ENCODE measurements at regions not wholly inside any gene's neighbourhood (a gene's known extent, or its start where the extent isn't known, plus 50 kb on each side); places are given as distances from the start of the nearest gene placed in this dataset.

DNA sequence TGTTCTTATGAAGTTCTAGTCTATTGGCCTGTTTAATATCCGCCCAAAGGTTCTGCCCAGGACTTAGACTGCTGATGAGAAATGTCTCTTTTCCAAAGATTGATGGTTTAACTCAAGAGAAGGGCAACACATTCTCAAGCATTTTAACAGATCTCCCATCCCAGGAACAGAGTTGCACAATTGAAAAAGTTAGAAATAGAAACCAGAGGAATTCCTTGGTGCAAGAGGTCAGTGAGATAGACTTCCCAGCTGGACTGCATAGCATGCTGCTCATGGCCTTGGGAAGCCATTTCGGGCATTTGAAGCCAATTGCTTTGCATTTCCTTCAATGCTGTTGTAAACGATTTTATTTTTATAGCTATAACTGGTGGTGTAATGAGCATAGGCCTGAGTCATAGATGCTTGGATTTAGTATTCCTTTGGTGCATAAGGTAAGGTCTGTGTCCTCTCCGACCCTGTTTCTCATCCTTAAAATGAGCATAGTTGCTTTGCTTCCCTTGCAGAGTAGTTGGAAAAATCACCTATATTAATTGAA lies 292.2 kb upstream of the JAG1 start:
- TF ChIP-seq, protein P1, sequence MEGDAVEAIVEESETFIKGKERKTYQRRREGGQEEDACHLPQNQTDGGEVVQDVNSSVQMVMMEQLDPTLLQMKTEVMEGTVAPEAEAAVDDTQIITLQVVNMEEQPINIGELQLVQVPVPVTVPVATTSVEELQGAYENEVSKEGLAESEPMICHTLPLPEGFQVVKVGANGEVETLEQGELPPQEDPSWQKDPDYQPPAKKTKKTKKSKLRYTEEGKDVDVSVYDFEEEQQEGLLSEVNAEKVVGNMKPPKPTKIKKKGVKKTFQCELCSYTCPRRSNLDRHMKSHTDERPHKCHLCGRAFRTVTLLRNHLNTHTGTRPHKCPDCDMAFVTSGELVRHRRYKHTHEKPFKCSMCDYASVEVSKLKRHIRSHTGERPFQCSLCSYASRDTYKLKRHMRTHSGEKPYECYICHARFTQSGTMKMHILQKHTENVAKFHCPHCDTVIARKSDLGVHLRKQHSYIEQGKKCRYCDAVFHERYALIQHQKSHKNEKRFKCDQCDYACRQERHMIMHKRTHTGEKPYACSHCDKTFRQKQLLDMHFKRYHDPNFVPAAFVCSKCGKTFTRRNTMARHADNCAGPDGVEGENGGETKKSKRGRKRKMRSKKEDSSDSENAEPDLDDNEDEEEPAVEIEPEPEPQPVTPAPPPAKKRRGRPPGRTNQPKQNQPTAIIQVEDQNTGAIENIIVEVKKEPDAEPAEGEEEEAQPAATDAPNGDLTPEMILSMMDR (IDR thresholded peaks at IDR 0.05), result no peak
- TF ChIP-seq POLR2A (IDR thresholded peaks at IDR 0.05), result no peak

Measured in Peyer's patch (tissue), 4 donors.